ENCODE measurements at regions not wholly inside any gene's neighbourhood (a gene's known extent, or its start where the extent isn't known, plus 50 kb on each side); places are given as distances from the start of the nearest gene placed in this dataset.

GRCh38 chr5:31064215-31064614 is 129.3 kb upstream of the CDH6 start:
- no peak for DNase-seq
- H3K4me1 Mint-ChIP-seq (ENCODE audit: low read depth): no peaks in the 10 kb centered on the region; the same call in 1 of the 2 replicates
- no peaks in the 10 kb centered on the region for H3K9me3 Mint-ChIP-seq
- no peak for TF ChIP-seq CTCF (IDR thresholded peaks at IDR 0.05)
- no peaks in the 10 kb centered on the region for H3K36me3 Mint-ChIP-seq (ENCODE audit: low read depth)
- H3K4me3 Mint-ChIP-seq: no peak overlapping the region
- no peaks in the 10 kb centered on the region for H3K27me3 Mint-ChIP-seq (ENCODE audit: insufficient read depth)
- no peak overlapping the region for H3K27ac Mint-ChIP-seq

GRCh38 chr5:31062902-31063580 is 130.4 kb upstream of the CDH6 start:
- TF ChIP-seq CTCF (IDR thresholded peaks at IDR 0.05): no peak
- no peaks in the 10 kb centered on the region; the same call in 1 of the 2 replicates for H3K9me3 Mint-ChIP-seq

GRCh38 chr5:31059889-31060288 is 133.6 kb upstream of the CDH6 start:
- Mint-ChIP-seq H3K4me3 (no peak overlapping the region), H3K9me3 (no peaks in the 10 kb centered on the region; the same call in 1 of the 2 replicates), H3K4me1 (ENCODE audit: low read depth) (no peaks in the 10 kb centered on the region), H3K27me3 (ENCODE audit: insufficient read depth) (no peaks in the 10 kb centered on the region), H3K36me3 (ENCODE audit: low read depth) (no peaks in the 10 kb centered on the region), H3K27ac (no peak overlapping the region)
- DNase-seq: no peak
- TF ChIP-seq CTCF (IDR thresholded peaks at IDR 0.05): no peak

More at GRCh38 chr5:31062902-31063580, 130.4 kb upstream of the CDH6 start:
- no peak overlapping the region for H3K4me3 Mint-ChIP-seq
- H3K27ac Mint-ChIP-seq: no peak overlapping the region
- no peaks in the 10 kb centered on the region for H3K27me3 Mint-ChIP-seq (ENCODE audit: insufficient read depth)
- no peaks in the 10 kb centered on the region; the same call in 1 of the 2 replicates for H3K4me1 Mint-ChIP-seq (ENCODE audit: low read depth)
- DNase-seq: no peak
- no peaks in the 10 kb centered on the region for H3K36me3 Mint-ChIP-seq (ENCODE audit: low read depth)

DNA sequence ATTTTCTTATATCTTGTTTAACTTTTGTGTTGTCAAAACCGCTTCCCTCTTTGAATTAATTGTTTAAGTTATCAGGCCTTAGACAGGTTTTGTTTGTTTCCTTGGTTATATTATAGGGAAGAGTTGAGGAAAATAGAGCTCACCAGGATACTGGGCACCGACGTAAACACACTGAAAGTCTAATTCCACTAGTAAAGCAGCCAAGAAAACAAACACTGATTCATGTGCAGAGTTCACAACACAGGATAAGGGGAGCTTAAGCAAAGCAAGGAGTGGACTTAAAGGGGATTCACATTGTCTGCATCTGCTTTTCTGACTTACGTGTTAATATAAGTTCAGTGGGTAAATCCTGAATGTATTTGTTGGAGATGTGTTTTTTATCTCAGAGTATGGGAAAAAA is 139.0 kb upstream of the CDH6 start:
- Mint-ChIP-seq H3K4me1 (ENCODE audit: low read depth) (peaks cover 7% of the 10 kb centered on the region; the same call in 1 of the 2 replicates), H3K9me3 (peaks cover 5% of the 10 kb centered on the region; the same call in 1 of the 2 replicates)

GRCh38 chr5:31052937-31053658 is 140.4 kb upstream of the CDH6 start:
- no peak for TF ChIP-seq CTCF (IDR thresholded peaks at IDR 0.05)
- Mint-ChIP-seq H3K9me3 (peaks cover 5% of the 10 kb centered on the region; the same call in 1 of the 2 replicates), H3K4me3 (no peak overlapping the region), H3K36me3 (ENCODE audit: low read depth) (no peaks in the 10 kb centered on the region), H3K27ac (no peak overlapping the region), H3K4me1 (ENCODE audit: low read depth) (peaks cover 7% of the 10 kb centered on the region; the same call in 1 of the 2 replicates), H3K27me3 (ENCODE audit: insufficient read depth) (peaks cover 3% of the 10 kb centered on the region; the same call in 1 of the 2 replicates)
- no peak for DNase-seq

More for the DNA sequence above, 139.0 kb upstream of the CDH6 start:
- TF ChIP-seq CTCF (IDR thresholded peaks at IDR 0.05): no peak
- no peak overlapping the region for H3K27ac Mint-ChIP-seq
- H3K27me3 Mint-ChIP-seq (ENCODE audit: insufficient read depth): peaks cover 3% of the 10 kb centered on the region; the same call in 1 of the 2 replicates
- no peaks in the 10 kb centered on the region for H3K36me3 Mint-ChIP-seq (ENCODE audit: low read depth)
- DNase-seq: no peak
- no peak overlapping the region for H3K4me3 Mint-ChIP-seq
